ENCODE measurements at regions not wholly inside any gene's neighbourhood (a gene's known extent, or its start where the extent isn't known, plus 50 kb on each side); places are given as distances from the start of the nearest gene placed in this dataset.

GRCh38 chr14:30077946-30078345 lies 150.3 kb upstream of the PRKD1 start:
- no peak for DNase-seq

- DNase-seq = no peak
These were observed 151.3 kb upstream of the PRKD1 start for GRCh38 chr14:30078811-30079402.

- no peak for DNase-seq
These were observed 154.8 kb upstream of the PRKD1 start for GRCh38 chr14:30082486-30082885.

- no peak for DNase-seq
These were observed 157.2 kb upstream of the PRKD1 start for GRCh38 chr14:30084811-30085210.

- no peak for DNase-seq
These were observed 158.3 kb upstream of the PRKD1 start for GRCh38 chr14:30085943-30086342.

GRCh38 chr14:30088620-30089019 lies 161.0 kb upstream of the PRKD1 start:
- DNase-seq = no peak

- DNase-seq = no peak
These were observed 181.5 kb upstream of the PRKD1 start for GRCh38 chr14:30108975-30109700.

- no peak for DNase-seq
These were observed 186.4 kb upstream of the PRKD1 start for GRCh38 chr14:30114051-30114450.

GRCh38 chr14:30115756-30116155 lies 188.1 kb upstream of the PRKD1 start:
- no peak for DNase-seq

- no peak for DNase-seq
These were observed 191.5 kb upstream of the PRKD1 start for GRCh38 chr14:30118992-30119640.

GRCh38 chr14:30125322-30125979 lies 197.8 kb upstream of the PRKD1 start:
- no peak for DNase-seq

GRCh38 chr14:30129807-30130206 lies 202.2 kb upstream of the PRKD1 start:
- no peak for DNase-seq

- no peak for DNase-seq
These were observed 204.0 kb upstream of the PRKD1 start for GRCh38 chr14:30131581-30132097.

- DNase-seq = no peak
These were observed 204.5 kb upstream of the PRKD1 start for GRCh38 chr14:30132196-30132595.

GRCh38 chr14:30134936-30135335 lies 207.3 kb upstream of the PRKD1 start:
- no peak for DNase-seq

- DNase-seq = no peak
These were observed 210.9 kb upstream of the PRKD1 start for GRCh38 chr14:30138567-30138966.

GRCh38 chr14:30142216-30142615 lies 214.6 kb upstream of the PRKD1 start:
- no peak for DNase-seq

GRCh38 chr14:30143627-30144026 lies 216.0 kb upstream of the PRKD1 start:
- no peak for DNase-seq

- no peak for DNase-seq
These were observed 226.1 kb upstream of the PRKD1 start for GRCh38 chr14:30153717-30154116.

GRCh38 chr14:30156571-30156970 lies 228.9 kb upstream of the PRKD1 start:
- no peak for DNase-seq

GRCh38 chr14:30158299-30158698 lies 230.7 kb upstream of the PRKD1 start:
- no peak for DNase-seq

GRCh38 chr14:30159374-30159773 lies 231.7 kb upstream of the PRKD1 start:
- DNase-seq = no peak

- DNase-seq = no peak
These were observed 233.0 kb upstream of the PRKD1 start for GRCh38 chr14:30160608-30161007.

GRCh38 chr14:30162066-30162465 lies 234.4 kb upstream of the PRKD1 start:
- no peak for DNase-seq
